H1 (cell line): ENCODE measurements at regions not wholly inside any gene's neighbourhood (a gene's known extent, or its start where the extent isn't known, plus 50 kb on each side); places are given as distances from the start of the nearest gene placed in this dataset.

ENCODE experiments used
- CTCF ChIA-PET: fragments of 300-600 bp; sonication (Branson Sonifier 250); formaldehyde crosslinking; loops from one replicate; lab custom pipeline; 2021; ENCODE audit not compliant: partially characterized antibody; lab: Charles Lee
- POLR2A ChIA-PET: fragments of 300-600 bp; sonication (Branson Sonifier 250); formaldehyde crosslinking; loops from one replicate; lab custom pipeline; 2021; ENCODE audit warnings: inconsistent platforms; ENCODE audit not compliant: partially characterized antibody; lab: Charles Lee
- DNase-seq, 2 experiments: peaks; one replicate each; pipeline versions ENCODE4 v3.0.0 to v3.0.0-alpha.2; 2010 to 2022; ENCODE audit warnings: low spot score in 2 of 2, low read depth in 1 of 2, mixed read lengths in 1 of 2
- FAIRE-seq: peaks from 2 replicates; lab custom pipeline; 2011; peaks lifted over from hg19 to GRCh38; lab: Jason Lieb, UNC
- H2AFZ ChIP-seq: 2 replicates; pipeline ENCODE4 v1.8.1; 2012; ENCODE audit warnings: low read length, inconsistent platforms
- H2AK5ac ChIP-seq: 2 replicates; pipeline ENCODE4 v1.6.1; 2013; ENCODE audit warnings: low read depth, low read length
- H2BK120ac ChIP-seq: replicated peaks from 2 replicates; pipeline ENCODE3; 2013; ENCODE audit warnings: low read depth, low read length, inconsistent platforms
- H2BK12ac ChIP-seq: 2 replicates; pipeline ENCODE4 v1.6.1; 2013; ENCODE audit warnings: low read depth, low read length
- H2BK15ac ChIP-seq: 2 replicates; pipeline ENCODE4 v1.6.1; 2013; ENCODE audit warnings: low read length
- H2BK20ac ChIP-seq: 2 replicates; pipeline ENCODE4 v1.6.1; 2013; ENCODE audit warnings: low read length
- H2BK5ac ChIP-seq: 2 replicates; pipeline ENCODE4 v1.6.1; 2013; ENCODE audit warnings: low read depth, low read length
- H3K14ac ChIP-seq: 2 replicates; pipeline ENCODE4 v1.6.1; 2013; ENCODE audit warnings: inconsistent platforms; ENCODE audit not compliant: insufficient read length
- H3K18ac ChIP-seq: 2 replicates; pipeline ENCODE4 v1.6.1; 2013; ENCODE audit warnings: low read length; ENCODE audit errors: extremely low read depth
- H3K23ac ChIP-seq: 2 replicates; pipeline ENCODE4 v1.6.1; 2013; ENCODE audit warnings: inconsistent platforms; ENCODE audit not compliant: insufficient read length
- H3K23me2 ChIP-seq: 2 replicates; pipeline ENCODE4 v1.6.1; 2013; ENCODE audit warnings: low read depth, low read length
- H3K27ac ChIP-seq: 2 replicates; pipeline ENCODE4 v1.6.1; 2011; ENCODE audit warnings: low read depth, low read length, inconsistent platforms
- H3K27me3 ChIP-seq, 4 experiments: replicated peaks in 1 of 4; 1 replicate in 1 of 4; 2 replicates in 3 of 4; pipeline versions ENCODE4 v1.6.1 to v1.8.1; 2011 to 2013; ENCODE audit warnings: low read length in 3 of 4, mild to moderate bottlenecking in 3 of 4, inconsistent platforms in 2 of 4, mixed read lengths in 2 of 4, moderate library complexity in 1 of 4; ENCODE audit not compliant: control insufficient read depth in 3 of 4, insufficient read depth in 3 of 4; ENCODE audit errors: extremely low read depth in 1 of 4
- H3K36me3 ChIP-seq, 4 experiments: 2 replicates each; pipeline versions ENCODE4 v1.6.1 to v1.8.1; 2011 to 2013; ENCODE audit warnings: mild to moderate bottlenecking in 4 of 4, low read length in 3 of 4, moderate library complexity in 2 of 4, control low read depth in 1 of 4, inconsistent platforms in 1 of 4; ENCODE audit not compliant: insufficient read depth in 4 of 4, control insufficient read depth in 2 of 4
- H3K4ac ChIP-seq: replicated peaks from 2 replicates; pipeline ENCODE3; 2013; ENCODE audit warnings: low read length, low read depth, mixed read lengths, inconsistent platforms; ENCODE audit not compliant: insufficient read length
- H3K4me1 ChIP-seq, 4 experiments: replicated peaks in 1 of 4; 1 replicate in 1 of 4; 2 replicates in 3 of 4; pipeline versions ENCODE4 v1.6.1 to v1.8.1; 2011 to 2013; ENCODE audit warnings: low read length in 3 of 4, inconsistent platforms in 2 of 4, mixed read lengths in 1 of 4; ENCODE audit not compliant: insufficient read depth in 4 of 4, control insufficient read depth in 3 of 4
- H3K4me2 ChIP-seq, 2 experiments: 2 replicates each; pipeline versions ENCODE4 v1.6.1 to v1.8.1; 2011 to 2013; ENCODE audit warnings: low read depth in 2 of 2, low read length in 2 of 2, control low read depth in 1 of 2, inconsistent platforms in 1 of 2, mild to moderate bottlenecking in 1 of 2; ENCODE audit not compliant: insufficient read depth in 1 of 2
- H3K4me3 ChIP-seq, 4 experiments: fragments of 200-600, 300-600 bp in 1 of 4; sonication (generic), shearing (Covaris generic), sonication (Bioruptor Twin) in 1 of 4; 2 replicates each; pipeline versions ENCODE4 v1.5.1 to v1.8.1; 2011 to 2016; ENCODE audit warnings: low read length in 4 of 4, low read depth in 3 of 4, control low read depth in 2 of 4, inconsistent platforms in 2 of 4, mild to moderate bottlenecking in 2 of 4, mixed read lengths in 1 of 4, moderate library complexity in 1 of 4; ENCODE audit not compliant: insufficient read depth in 2 of 4; ENCODE audit errors: extremely low read depth in 1 of 4
- H3K56ac ChIP-seq: replicated peaks from 2 replicates; pipeline ENCODE3; 2013; ENCODE audit warnings: low read depth, mild to moderate bottlenecking, mixed read lengths, low read length, inconsistent platforms; ENCODE audit not compliant: insufficient read length
- H3K79me1 ChIP-seq: 2 replicates; pipeline ENCODE4 v1.6.1; 2013; ENCODE audit warnings: low read depth, low read length, control low read depth
- H3K79me2 ChIP-seq, 2 experiments: 2 replicates each; pipeline versions ENCODE4 v1.6.1 to v1.8.1; 2012 to 2013; ENCODE audit warnings: low read length in 2 of 2, mild to moderate bottlenecking in 2 of 2, inconsistent platforms in 1 of 2; ENCODE audit not compliant: insufficient read depth in 2 of 2, control insufficient read depth in 1 of 2
- H3K9ac ChIP-seq, 4 experiments: replicated peaks in 1 of 4; 1 replicate in 1 of 4; 2 replicates in 3 of 4; pipeline versions ENCODE4 v1.6.1 to v1.8.1; 2011 to 2013; ENCODE audit warnings: low read depth in 3 of 4, low read length in 3 of 4, control low read depth in 2 of 4, mild to moderate bottlenecking in 2 of 4, moderate library complexity in 2 of 4, inconsistent platforms in 1 of 4; ENCODE audit errors: extremely low read depth in 1 of 4
- H3K9me3 ChIP-seq, 2 experiments: 2 replicates each; pipeline versions ENCODE4 v1.6.1 to v1.8.1; 2012 to 2013; ENCODE audit warnings: mild to moderate bottlenecking in 2 of 2, moderate library complexity in 2 of 2, control low read depth in 1 of 2, inconsistent platforms in 1 of 2, low read depth in 1 of 2, low read length in 1 of 2, mixed read lengths in 1 of 2; ENCODE audit not compliant: insufficient read depth in 2 of 2
- H4K20me1 ChIP-seq, 2 experiments: replicated peaks in 1 of 2; 2 replicates each; pipeline versions ENCODE3 to v1.8.1; 2011 to 2013; ENCODE audit warnings: inconsistent platforms in 2 of 2, low read length in 2 of 2, mild to moderate bottlenecking in 1 of 2; ENCODE audit not compliant: insufficient read depth in 2 of 2, control insufficient read depth in 1 of 2
- H4K5ac ChIP-seq: 2 replicates; pipeline ENCODE4 v1.6.1; 2013; ENCODE audit warnings: low read length, low read depth, mixed read lengths, inconsistent platforms; ENCODE audit not compliant: insufficient read length
- H4K8ac ChIP-seq: 2 replicates; pipeline ENCODE4 v1.8.0; 2013; ENCODE audit warnings: mild to moderate bottlenecking, moderate library complexity, low read length, inconsistent platforms; ENCODE audit not compliant: insufficient read depth; ENCODE audit errors: extremely low read depth
- H4K91ac ChIP-seq: replicated peaks from 2 replicates; pipeline ENCODE3; 2013; ENCODE audit warnings: low read length, mixed read lengths, inconsistent platforms; ENCODE audit not compliant: insufficient read length
- BACH1 ChIP-seq: IDR thresholded peaks from 2 replicates; pipeline ENCODE4 v1.6.1; 2012; ENCODE audit warnings: low read length, improper control_type of control experiment
- E2F6 ChIP-seq: IDR thresholded peaks from 2 replicates; pipeline ENCODE4 v1.6.1; 2012; ENCODE audit warnings: inconsistent platforms
- GTF2F1 ChIP-seq: IDR thresholded peaks from 2 replicates; pipeline ENCODE4 v1.6.1; 2012; ENCODE audit warnings: low read depth, low read length, improper control_type of control experiment, borderline replicate concordance

GRCh38 chr9:24620741-24621140 is 75.0 kb upstream of the IZUMO3 start:
- CTCF ChIA-PET: no interaction called here

More at GRCh38 chr9:24620741-24621140, 75.0 kb upstream of the IZUMO3 start:
- H3K79me2 ChIP-seq: no peaks in the 10 kb centered on the region
- no peaks in the 10 kb centered on the region for H3K27me3 ChIP-seq
- H2BK120ac ChIP-seq: no peak overlapping the region
- no peak overlapping the region for H3K14ac ChIP-seq
- no peak overlapping the region for H4K8ac ChIP-seq
- H3K56ac ChIP-seq: no peak overlapping the region
- no peak overlapping the region for H2AK5ac ChIP-seq
- H3K4ac ChIP-seq: no peak overlapping the region
- no peak overlapping the region for H3K27ac ChIP-seq
- no peak overlapping the region for H2BK12ac ChIP-seq
- no peak overlapping the region for H2BK15ac ChIP-seq
- H3K23ac ChIP-seq: no peak overlapping the region
- POLR2A ChIA-PET: no interaction called here
- H3K18ac ChIP-seq: no peak overlapping the region
- H3K9ac ChIP-seq: no peak overlapping the region
- no peak for TF ChIP-seq E2F6
- TF ChIP-seq BACH1: no peak
- no peak for TF ChIP-seq GTF2F1
- no peak overlapping the region for H4K91ac ChIP-seq
- no peak overlapping the region for H3K4me2 ChIP-seq
- DNase-seq (no peak), FAIRE-seq (no peak)
- no peak overlapping the region for H4K5ac ChIP-seq
- H3K4me3 ChIP-seq: no peak overlapping the region
- no peaks in the 10 kb centered on the region for H3K79me1 ChIP-seq
- no peak overlapping the region for H2BK5ac ChIP-seq
- H2AFZ ChIP-seq: no peak overlapping the region
- H3K23me2 ChIP-seq: no peaks in the 10 kb centered on the region
- H3K4me1 ChIP-seq: peaks cover 0 to 3% (median 0%) of the 10 kb centered on the region in 4 experiments; a peak in 1 of 7 replicates
- no peaks in the 10 kb centered on the region for H3K9me3 ChIP-seq
- H4K20me1 ChIP-seq: no peaks in the 10 kb centered on the region
- no peaks in the 10 kb centered on the region for H3K36me3 ChIP-seq
- H2BK20ac ChIP-seq: no peak overlapping the region
